H1 (cell line): ENCODE measurements at regions not wholly inside any gene's neighbourhood (a gene's known extent, or its start where the extent isn't known, plus 50 kb on each side); places are given as distances from the start of the nearest gene placed in this dataset.

Source experiments
- CTCF ChIA-PET: fragments of 300-600 bp; sonication (Branson Sonifier 250); formaldehyde crosslinking; loops from one replicate; lab custom pipeline; 2021; ENCODE audit not compliant: partially characterized antibody; lab: Charles Lee
- POLR2A ChIA-PET: fragments of 300-600 bp; sonication (Branson Sonifier 250); formaldehyde crosslinking; loops from one replicate; lab custom pipeline; 2021; ENCODE audit warnings: inconsistent platforms; ENCODE audit not compliant: partially characterized antibody; lab: Charles Lee
- DNase-seq, 2 experiments: peaks; one replicate each; pipeline versions ENCODE4 v3.0.0 to v3.0.0-alpha.2; 2010 to 2022; ENCODE audit warnings: low spot score in 2 of 2, low read depth in 1 of 2, mixed read lengths in 1 of 2
- FAIRE-seq: peaks from 2 replicates; lab custom pipeline; 2011; peaks lifted over from hg19 to GRCh38; lab: Jason Lieb, UNC
- H2AFZ ChIP-seq: 2 replicates; pipeline ENCODE4 v1.8.1; 2012; ENCODE audit warnings: low read length, inconsistent platforms
- H2AK5ac ChIP-seq: 2 replicates; pipeline ENCODE4 v1.6.1; 2013; ENCODE audit warnings: low read depth, low read length
- H2BK120ac ChIP-seq: replicated peaks from 2 replicates; pipeline ENCODE3; 2013; ENCODE audit warnings: low read depth, low read length, inconsistent platforms
- H2BK12ac ChIP-seq: 2 replicates; pipeline ENCODE4 v1.6.1; 2013; ENCODE audit warnings: low read depth, low read length
- H2BK15ac ChIP-seq: 2 replicates; pipeline ENCODE4 v1.6.1; 2013; ENCODE audit warnings: low read length
- H2BK20ac ChIP-seq: 2 replicates; pipeline ENCODE4 v1.6.1; 2013; ENCODE audit warnings: low read length
- H2BK5ac ChIP-seq: 2 replicates; pipeline ENCODE4 v1.6.1; 2013; ENCODE audit warnings: low read depth, low read length
- H3K14ac ChIP-seq: 2 replicates; pipeline ENCODE4 v1.6.1; 2013; ENCODE audit warnings: inconsistent platforms; ENCODE audit not compliant: insufficient read length
- H3K18ac ChIP-seq: 2 replicates; pipeline ENCODE4 v1.6.1; 2013; ENCODE audit warnings: low read length; ENCODE audit errors: extremely low read depth
- H3K23ac ChIP-seq: 2 replicates; pipeline ENCODE4 v1.6.1; 2013; ENCODE audit warnings: inconsistent platforms; ENCODE audit not compliant: insufficient read length
- H3K23me2 ChIP-seq: 2 replicates; pipeline ENCODE4 v1.6.1; 2013; ENCODE audit warnings: low read depth, low read length
- H3K27ac ChIP-seq: 2 replicates; pipeline ENCODE4 v1.6.1; 2011; ENCODE audit warnings: low read depth, low read length, inconsistent platforms
- H3K27me3 ChIP-seq, 4 experiments: replicated peaks in 1 of 4; 1 replicate in 1 of 4; 2 replicates in 3 of 4; pipeline versions ENCODE4 v1.6.1 to v1.8.1; 2011 to 2013; ENCODE audit warnings: low read length in 3 of 4, mild to moderate bottlenecking in 3 of 4, inconsistent platforms in 2 of 4, mixed read lengths in 2 of 4, moderate library complexity in 1 of 4; ENCODE audit not compliant: control insufficient read depth in 3 of 4, insufficient read depth in 3 of 4; ENCODE audit errors: extremely low read depth in 1 of 4
- H3K36me3 ChIP-seq, 4 experiments: 2 replicates each; pipeline versions ENCODE4 v1.6.1 to v1.8.1; 2011 to 2013; ENCODE audit warnings: mild to moderate bottlenecking in 4 of 4, low read length in 3 of 4, moderate library complexity in 2 of 4, control low read depth in 1 of 4, inconsistent platforms in 1 of 4; ENCODE audit not compliant: insufficient read depth in 4 of 4, control insufficient read depth in 2 of 4
- H3K4ac ChIP-seq: replicated peaks from 2 replicates; pipeline ENCODE3; 2013; ENCODE audit warnings: low read length, low read depth, mixed read lengths, inconsistent platforms; ENCODE audit not compliant: insufficient read length
- H3K4me1 ChIP-seq, 4 experiments: replicated peaks in 1 of 4; 1 replicate in 1 of 4; 2 replicates in 3 of 4; pipeline versions ENCODE4 v1.6.1 to v1.8.1; 2011 to 2013; ENCODE audit warnings: low read length in 3 of 4, inconsistent platforms in 2 of 4, mixed read lengths in 1 of 4; ENCODE audit not compliant: insufficient read depth in 4 of 4, control insufficient read depth in 3 of 4
- H3K4me2 ChIP-seq, 2 experiments: 2 replicates each; pipeline versions ENCODE4 v1.6.1 to v1.8.1; 2011 to 2013; ENCODE audit warnings: low read depth in 2 of 2, low read length in 2 of 2, control low read depth in 1 of 2, inconsistent platforms in 1 of 2, mild to moderate bottlenecking in 1 of 2; ENCODE audit not compliant: insufficient read depth in 1 of 2
- H3K4me3 ChIP-seq, 4 experiments: fragments of 200-600, 300-600 bp in 1 of 4; sonication (generic), shearing (Covaris generic), sonication (Bioruptor Twin) in 1 of 4; 2 replicates each; pipeline versions ENCODE4 v1.5.1 to v1.8.1; 2011 to 2016; ENCODE audit warnings: low read length in 4 of 4, low read depth in 3 of 4, control low read depth in 2 of 4, inconsistent platforms in 2 of 4, mild to moderate bottlenecking in 2 of 4, mixed read lengths in 1 of 4, moderate library complexity in 1 of 4; ENCODE audit not compliant: insufficient read depth in 2 of 4; ENCODE audit errors: extremely low read depth in 1 of 4
- H3K56ac ChIP-seq: replicated peaks from 2 replicates; pipeline ENCODE3; 2013; ENCODE audit warnings: low read depth, mild to moderate bottlenecking, mixed read lengths, low read length, inconsistent platforms; ENCODE audit not compliant: insufficient read length
- H3K79me1 ChIP-seq: 2 replicates; pipeline ENCODE4 v1.6.1; 2013; ENCODE audit warnings: low read depth, low read length, control low read depth
- H3K79me2 ChIP-seq, 2 experiments: 2 replicates each; pipeline versions ENCODE4 v1.6.1 to v1.8.1; 2012 to 2013; ENCODE audit warnings: low read length in 2 of 2, mild to moderate bottlenecking in 2 of 2, inconsistent platforms in 1 of 2; ENCODE audit not compliant: insufficient read depth in 2 of 2, control insufficient read depth in 1 of 2
- H3K9ac ChIP-seq, 4 experiments: replicated peaks in 1 of 4; 1 replicate in 1 of 4; 2 replicates in 3 of 4; pipeline versions ENCODE4 v1.6.1 to v1.8.1; 2011 to 2013; ENCODE audit warnings: low read depth in 3 of 4, low read length in 3 of 4, control low read depth in 2 of 4, mild to moderate bottlenecking in 2 of 4, moderate library complexity in 2 of 4, inconsistent platforms in 1 of 4; ENCODE audit errors: extremely low read depth in 1 of 4
- H3K9me3 ChIP-seq, 2 experiments: 2 replicates each; pipeline versions ENCODE4 v1.6.1 to v1.8.1; 2012 to 2013; ENCODE audit warnings: mild to moderate bottlenecking in 2 of 2, moderate library complexity in 2 of 2, control low read depth in 1 of 2, inconsistent platforms in 1 of 2, low read depth in 1 of 2, low read length in 1 of 2, mixed read lengths in 1 of 2; ENCODE audit not compliant: insufficient read depth in 2 of 2
- H4K20me1 ChIP-seq, 2 experiments: replicated peaks in 1 of 2; 2 replicates each; pipeline versions ENCODE3 to v1.8.1; 2011 to 2013; ENCODE audit warnings: inconsistent platforms in 2 of 2, low read length in 2 of 2, mild to moderate bottlenecking in 1 of 2; ENCODE audit not compliant: insufficient read depth in 2 of 2, control insufficient read depth in 1 of 2
- H4K5ac ChIP-seq: 2 replicates; pipeline ENCODE4 v1.6.1; 2013; ENCODE audit warnings: low read length, low read depth, mixed read lengths, inconsistent platforms; ENCODE audit not compliant: insufficient read length
- H4K8ac ChIP-seq: 2 replicates; pipeline ENCODE4 v1.8.0; 2013; ENCODE audit warnings: mild to moderate bottlenecking, moderate library complexity, low read length, inconsistent platforms; ENCODE audit not compliant: insufficient read depth; ENCODE audit errors: extremely low read depth
- H4K91ac ChIP-seq: replicated peaks from 2 replicates; pipeline ENCODE3; 2013; ENCODE audit warnings: low read length, mixed read lengths, inconsistent platforms; ENCODE audit not compliant: insufficient read length
- EZH2 ChIP-seq: fragments of 200-600 bp; sonication (generic); IDR thresholded peaks from 2 replicates; pipeline ENCODE4 v1.7.1; 2012; ENCODE audit warnings: low read depth, mild to moderate bottlenecking, moderate library complexity, low read length, inconsistent platforms; ENCODE audit not compliant: severe bottlenecking
- POLR2AphosphoS5 ChIP-seq: IDR thresholded peaks from 2 replicates; pipeline ENCODE4 v1.6.1; 2011; ENCODE audit warnings: low read depth, low read length
- POU5F1 ChIP-seq: IDR thresholded peaks from 2 replicates; pipeline ENCODE4 v1.6.1; 2011; ENCODE audit warnings: low read depth, mild to moderate bottlenecking, low read length, moderate library complexity
- RFX5 ChIP-seq: IDR thresholded peaks from 2 replicates; pipeline ENCODE4 v1.6.1; 2011; ENCODE audit warnings: low read depth, low read length, improper control_type of control experiment, borderline replicate concordance
- SIN3A ChIP-seq, 2 experiments: IDR thresholded peaks in 1 of 2; conservative IDR thresholded peaks in 1 of 2; 2 replicates each; pipeline ENCODE4 v1.6.1; 2011 to 2012; ENCODE audit warnings: low read length in 2 of 2, improper control_type of control experiment in 1 of 2, low read depth in 1 of 2, mild to moderate bottlenecking in 1 of 2
- SIX5 ChIP-seq: IDR thresholded peaks from 2 replicates; pipeline ENCODE4 v1.6.1; 2011; ENCODE audit warnings: mild to moderate bottlenecking, low read depth, low read length
- SP2 ChIP-seq: IDR thresholded peaks from 2 replicates; pipeline ENCODE4 v1.6.1; 2012; ENCODE audit warnings: mild to moderate bottlenecking, low read length, inconsistent platforms
- TAF7 ChIP-seq: optimal IDR thresholded peaks from 2 replicates; pipeline ENCODE3; 2011; ENCODE audit warnings: low read depth, mild to moderate bottlenecking, inconsistent platforms, low read length, moderate library complexity, borderline replicate concordance
- TBP ChIP-seq: IDR thresholded peaks from 2 replicates; pipeline ENCODE4 v1.6.1; 2011; ENCODE audit warnings: low read depth, low read length, improper control_type of control experiment
- ZNF274 ChIP-seq: IDR thresholded peaks from 2 replicates; pipeline ENCODE4 v1.7.0; 2012; ENCODE audit warnings: low read length, borderline replicate concordance; ENCODE audit errors: extremely low read depth
- WGBS, 2 experiments: shearing (Covaris generic) in 1 of 2; methylation state at CpG; one replicate each; pipeline versions ENCODE4 v1.1.6 to v1.1.7; 2013 to 2015; ENCODE audit warnings: low lambda C conversion rate in 2 of 2, mixed read lengths in 2 of 2, inconsistent platforms in 1 of 2, low coverage in 1 of 2, missing lambda C conversion rate in 1 of 2; ENCODE audit not compliant: insufficient replicate concordance in 2 of 2, insufficient coverage in 1 of 2, insufficient read length in 1 of 2; ENCODE audit errors: extremely low coverage in 1 of 2, missing lambda C conversion rate in 1 of 2; 5-methylcytosine and 5-hydroxymethylcytosine counted together

DNA sequence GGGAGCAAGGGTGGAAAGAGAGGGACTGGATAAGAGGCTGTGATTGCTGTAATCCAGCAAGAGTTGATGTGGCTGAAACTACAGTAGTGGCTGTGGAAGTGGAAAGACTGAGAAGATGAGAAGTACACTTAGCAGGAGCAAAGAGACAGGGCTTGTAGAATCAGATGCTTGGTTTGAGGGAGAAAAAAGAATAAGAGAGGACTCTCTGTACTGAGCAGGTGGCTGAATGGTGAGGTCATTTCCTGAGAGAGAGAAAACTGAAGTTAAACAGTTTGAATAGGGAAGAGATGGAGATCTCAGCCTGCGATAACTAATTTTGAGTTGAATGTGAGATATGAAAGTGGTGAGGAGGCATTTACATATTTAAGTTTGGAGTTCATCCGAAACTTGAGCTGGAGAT lies 95.8 kb upstream of the SLC25A36 start:
- H4K8ac ChIP-seq, result no peak overlapping the region
- H2AFZ ChIP-seq, result no peak overlapping the region
- no peak overlapping the region for H4K91ac ChIP-seq
- no peaks in the 10 kb centered on the region for H3K79me2 ChIP-seq
- 87% methylated on average over 2 of the region's 2 CpGs; no CpG with 5 or more reads in 1 of the 2 experiments for WGBS, 2 experiments
- DNase-seq (no peak), FAIRE-seq (no peak)
- H3K27me3 ChIP-seq, result peaks cover 0 to 2% (median 0%) of the 10 kb centered on the region in 4 experiments; a peak in 1 of 7 replicates
- TF ChIP-seq POLR2AphosphoS5 (no peak), SIX5 (no peak), RFX5 (no peak), SP2 (no peak), SIN3A (conservative IDR thresholded peaks at IDR 0.05 in 1 of 2, IDR thresholded peaks at IDR 0.05 in 1 of 2; ENCODE audit: low read depth in 1 of 2, low read length in 2 of 2) (no peak), TAF7 (no peak), TBP (no peak), POU5F1 (no peak), ZNF274 (no peak), EZH2 (no peak)
- H3K4me1 ChIP-seq, result no peaks in the 10 kb centered on the region
- no peak overlapping the region for H3K9ac ChIP-seq
- H2AK5ac ChIP-seq, result no peak overlapping the region
- H3K9me3 ChIP-seq, result no peaks in the 10 kb centered on the region
- no peak overlapping the region for H3K4me3 ChIP-seq
- no peaks in the 10 kb centered on the region for H4K20me1 ChIP-seq
- H2BK15ac ChIP-seq, result no peak overlapping the region
- no peak overlapping the region for H3K4me2 ChIP-seq
- no peaks in the 10 kb centered on the region for H3K36me3 ChIP-seq
- no peaks in the 10 kb centered on the region for H3K23me2 ChIP-seq
- no peak overlapping the region for H2BK20ac ChIP-seq
- no peaks in the 10 kb centered on the region for H3K79me1 ChIP-seq
- no peak overlapping the region for H3K23ac ChIP-seq
- no peak overlapping the region for H3K4ac ChIP-seq
- H2BK12ac ChIP-seq, result no peak overlapping the region
- H3K27ac ChIP-seq, result no peak overlapping the region
- H3K18ac ChIP-seq, result no peak overlapping the region
- H2BK120ac ChIP-seq, result no peak overlapping the region
- H4K5ac ChIP-seq, result no peak overlapping the region
- no peak overlapping the region for H3K56ac ChIP-seq
- H3K14ac ChIP-seq, result no peak overlapping the region
- POLR2A ChIA-PET, result no interaction called here
- no peak overlapping the region for H2BK5ac ChIP-seq
- CTCF ChIA-PET, result no interaction called here
